ENCODE measurements at regions not wholly inside any gene's neighbourhood (a gene's known extent, or its start where the extent isn't known, plus 50 kb on each side); places are given as distances from the start of the nearest gene placed in this dataset.
"Not testable (repeated sequence)": the region's sequence is repeated elsewhere in the genome, so short reads cannot be mapped to it uniquely, and the experiment has no call there.

DNA sequence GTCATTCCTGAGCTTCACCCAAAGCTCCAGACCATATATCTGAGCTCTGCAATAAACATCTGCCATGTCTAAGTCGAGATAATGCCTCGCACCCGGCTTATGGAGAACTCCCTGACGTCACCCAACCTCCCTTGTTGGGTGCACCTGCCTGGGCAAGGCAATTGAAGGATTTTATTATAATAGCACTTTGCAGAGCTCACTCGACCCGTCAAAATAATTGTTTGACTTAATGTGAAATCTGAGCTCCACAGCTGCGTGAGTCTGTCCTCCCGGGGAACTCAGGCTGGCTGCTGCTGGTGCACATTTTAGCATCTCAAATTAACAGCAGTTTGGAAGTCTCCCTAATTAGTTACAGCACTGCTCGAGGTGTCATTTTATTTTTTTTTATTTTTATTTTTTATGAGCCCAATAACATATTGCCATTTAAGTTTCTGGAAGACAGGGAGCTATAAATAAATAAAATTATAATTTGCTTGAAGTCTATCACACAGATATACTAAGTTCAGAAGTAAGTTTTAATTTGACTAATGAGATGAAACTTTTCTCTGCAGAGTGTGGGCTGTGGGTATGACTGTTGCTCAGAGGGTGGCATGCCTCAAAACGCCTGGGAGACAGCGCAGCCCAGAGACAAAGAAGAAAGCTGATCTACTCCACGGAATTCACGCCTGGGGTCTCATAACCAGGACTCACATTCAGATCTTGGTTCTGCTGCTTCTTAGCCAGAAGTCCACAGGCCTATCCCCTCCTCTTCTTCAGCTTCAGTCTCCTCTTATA lies 401.4 kb upstream of the C16orf82 start:
- DNase-seq: no peak

DNA sequence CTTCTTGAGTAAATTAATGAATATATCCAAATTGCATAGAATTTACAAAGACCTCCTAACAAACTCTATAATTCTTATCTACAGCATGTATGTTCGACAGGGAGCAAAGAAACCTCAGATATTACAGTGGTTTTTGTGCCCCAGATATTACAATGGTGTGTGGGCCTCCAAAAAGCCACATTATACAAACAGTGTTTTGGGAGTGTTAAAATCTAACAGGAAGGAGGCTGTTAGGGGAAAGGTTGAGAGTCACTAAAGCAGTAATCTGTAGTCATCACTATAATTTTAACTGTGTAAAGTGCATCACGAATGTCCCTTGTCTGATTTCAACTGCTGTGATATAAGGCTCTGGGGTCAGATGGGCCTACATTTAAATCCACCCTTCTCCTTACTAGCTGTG lies 400.2 kb upstream of the C16orf82 start:
- DNase-seq: no peak

DNA sequence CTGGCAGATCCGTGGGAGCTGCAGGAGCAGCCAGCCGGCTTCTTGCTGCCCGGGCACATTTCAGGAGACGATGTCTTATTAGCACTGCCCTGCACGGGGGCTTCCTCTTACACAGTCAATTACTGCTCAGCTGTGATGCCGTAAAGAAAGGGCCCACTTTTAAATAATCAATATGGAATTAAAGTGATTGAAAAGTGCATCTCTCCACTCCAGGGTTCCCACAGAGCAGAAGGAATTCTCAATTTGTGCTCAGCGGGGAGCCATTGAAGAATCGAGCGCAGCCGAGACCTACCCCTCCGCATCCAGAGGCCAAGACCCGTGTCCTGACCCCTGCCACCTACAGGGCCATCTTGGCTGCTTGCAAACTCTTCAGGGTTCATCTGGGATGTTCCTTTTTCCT lies 399.4 kb upstream of the C16orf82 start:
- DNase-seq: no peak

DNA sequence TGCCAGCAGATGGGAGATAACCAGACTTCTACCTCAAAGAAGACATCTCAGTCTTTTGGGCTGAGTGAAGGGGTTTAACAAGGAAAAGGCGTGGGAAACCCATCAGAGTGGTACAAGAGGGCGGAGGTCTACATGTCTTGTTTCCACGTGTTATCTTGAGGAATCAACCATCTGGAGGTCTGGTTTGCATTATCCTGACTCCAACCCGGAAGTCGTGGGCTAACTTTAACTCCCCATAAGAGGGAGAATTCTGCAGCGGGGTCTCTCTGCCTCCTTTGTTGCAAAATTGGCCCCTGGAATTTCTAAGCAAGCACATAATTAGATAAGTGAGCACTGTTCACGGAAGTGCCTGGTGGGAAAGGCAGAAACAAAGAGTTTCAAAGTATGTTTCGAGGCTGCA lies 398.7 kb upstream of the C16orf82 start:
- DNase-seq: no peak

DNA sequence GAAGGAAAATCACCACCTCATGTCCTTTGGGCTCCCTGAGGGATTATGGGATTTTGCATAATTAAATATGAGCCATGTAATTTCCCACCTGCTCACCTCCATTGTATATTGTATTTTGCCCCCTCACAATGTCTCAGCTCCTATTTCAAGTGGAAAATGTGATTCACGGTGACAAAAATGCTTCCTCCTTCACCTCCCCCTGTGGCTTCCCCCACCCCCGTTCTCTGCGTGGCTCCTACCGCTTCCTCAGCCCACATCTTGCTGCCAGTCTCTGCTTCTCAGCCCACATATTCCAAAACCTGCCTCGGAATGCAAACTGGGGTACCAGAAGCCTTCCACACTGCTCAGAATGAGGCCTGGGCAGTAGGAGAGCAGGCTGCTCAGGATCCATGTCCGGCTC lies 394.5 kb upstream of the C16orf82 start:
- DNase-seq: no peak

- DNase-seq: no peak
Observed at GRCh38 chr16:26673011-26673410, 393.7 kb upstream of the C16orf82 start.

DNA sequence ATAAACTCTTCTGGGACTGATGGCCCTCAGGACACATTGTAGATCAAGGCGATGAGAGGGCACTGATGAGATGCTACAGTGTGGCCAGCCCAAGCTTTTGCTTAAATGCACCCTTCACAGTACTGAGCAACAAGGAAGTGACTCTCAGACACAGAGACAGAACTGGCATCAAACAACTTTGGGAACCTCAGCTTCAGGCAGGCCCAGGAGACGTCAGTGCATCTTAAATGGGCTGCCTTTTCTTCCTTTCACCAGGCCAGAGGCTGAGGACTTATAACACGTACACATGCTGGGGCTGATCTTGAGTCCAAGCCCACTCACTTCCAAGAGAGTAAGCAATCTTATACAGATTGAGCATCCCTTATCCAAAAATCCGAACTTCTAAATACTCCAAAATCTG lies 386.1 kb upstream of the C16orf82 start:
- no peak for DNase-seq

- DNase-seq: no peak
Observed at GRCh38 chr16:26688105-26688504, 378.6 kb upstream of the C16orf82 start.

- no peak for DNase-seq
Observed at GRCh38 chr16:26688699-26689098, 378.0 kb upstream of the C16orf82 start.

DNA sequence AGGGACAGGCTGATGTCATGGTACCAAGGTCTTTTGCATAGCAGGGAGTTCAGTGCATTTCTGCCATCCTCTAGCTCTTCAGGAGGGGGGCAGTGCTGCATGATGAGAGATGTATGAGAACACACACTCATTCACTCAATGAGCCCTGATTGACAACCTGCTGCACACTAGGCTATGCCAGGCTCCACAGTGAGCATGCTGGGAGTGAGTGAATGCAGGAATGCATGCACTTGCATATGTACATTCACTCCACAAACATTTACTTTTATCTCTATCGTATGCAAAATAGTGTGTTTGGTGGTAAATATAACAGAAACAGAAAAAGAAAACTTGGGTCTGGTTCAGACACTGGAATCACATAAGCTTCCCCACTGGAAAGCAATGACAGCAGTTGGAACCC lies 374.1 kb upstream of the C16orf82 start:
- DNase-seq: no peak

DNA sequence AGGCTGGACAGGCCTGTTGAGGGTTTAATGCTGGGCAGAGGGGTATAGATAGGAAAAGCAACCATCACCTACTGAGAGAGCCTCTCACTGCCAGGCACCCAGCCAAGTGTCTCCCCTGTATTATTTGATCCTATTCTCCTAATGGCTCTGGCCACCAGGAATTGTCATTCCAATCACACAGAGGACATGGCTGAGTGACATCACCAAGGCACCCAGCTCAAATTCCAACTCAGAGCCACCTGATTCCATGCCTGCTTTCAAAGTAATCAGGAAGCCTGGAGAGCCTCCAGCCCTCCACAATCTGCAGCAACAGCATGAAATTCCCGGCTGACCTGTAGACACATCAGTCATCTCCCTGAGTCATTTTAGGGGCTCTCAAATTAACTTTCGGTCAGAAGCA lies 368.9 kb upstream of the C16orf82 start:
- DNase-seq: no peak

- no peak for DNase-seq
Observed at GRCh38 chr16:26700250-26700649, 366.5 kb upstream of the C16orf82 start.

DNA sequence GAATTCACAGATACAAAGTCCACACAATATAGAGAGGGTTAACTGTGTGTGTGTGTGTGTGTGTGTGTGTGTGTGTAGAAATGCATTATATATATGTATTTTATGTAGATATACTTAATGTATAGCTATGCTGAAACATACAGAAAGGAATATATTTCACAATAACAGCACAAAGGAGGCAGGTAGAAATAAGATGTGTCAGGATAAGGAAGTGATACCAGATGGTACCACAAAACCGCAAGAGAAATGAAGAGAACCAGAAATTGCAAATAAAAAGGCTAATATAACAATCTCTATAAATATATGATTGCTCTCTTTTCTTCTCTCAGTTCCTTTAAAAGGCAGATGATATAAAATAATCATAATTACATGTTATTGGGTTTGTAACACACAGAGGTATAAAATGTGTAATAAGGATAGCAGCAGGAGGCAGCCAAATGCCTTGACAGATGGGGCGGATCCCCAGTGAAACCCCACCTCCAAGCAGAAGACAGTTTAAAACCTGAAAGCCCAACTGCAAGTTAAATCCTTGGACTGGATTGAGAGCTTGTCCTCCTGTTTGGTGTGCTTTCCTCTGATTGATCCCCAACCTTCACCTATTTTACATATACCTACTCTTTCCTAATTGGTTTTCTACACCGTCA lies 365.4 kb upstream of the C16orf82 start:
- DNase-seq: no peak

GRCh38 chr16:26705346-26705745 lies 361.4 kb upstream of the C16orf82 start:
- no peak for DNase-seq

- no peak for DNase-seq
Observed at GRCh38 chr16:26708428-26708827, 358.3 kb upstream of the C16orf82 start.

- DNase-seq: no peak
Observed at GRCh38 chr16:26709175-26709574, 357.6 kb upstream of the C16orf82 start.

- DNase-seq: no peak
Observed at GRCh38 chr16:26709754-26710153, 357.0 kb upstream of the C16orf82 start.

GRCh38 chr16:26710450-26710849 lies 356.3 kb upstream of the C16orf82 start:
- no peak for DNase-seq

DNA sequence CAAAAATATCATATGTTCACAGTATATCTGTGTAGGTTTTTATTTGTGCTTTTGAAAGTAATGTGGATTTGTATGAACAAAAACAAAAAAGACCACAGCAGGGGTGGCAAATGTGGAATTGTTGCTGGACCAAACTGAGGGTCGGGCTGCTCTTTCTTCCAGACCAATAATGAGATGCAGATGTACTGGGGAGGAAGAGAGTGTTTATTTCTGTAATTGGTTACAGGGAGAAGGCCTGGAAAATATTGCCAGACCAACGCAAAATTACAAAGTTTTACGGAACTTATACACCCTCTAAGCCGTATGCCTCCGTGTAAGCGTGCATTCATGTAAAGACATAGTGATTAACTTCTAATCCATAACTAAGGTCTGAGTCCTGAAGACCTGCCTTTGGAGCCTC lies 353.9 kb upstream of the C16orf82 start:
- DNase-seq: no peak

- no peak for DNase-seq
Observed at GRCh38 chr16:26715969-26716368, 350.8 kb upstream of the C16orf82 start.

GRCh38 chr16:26717826-26718225 lies 348.9 kb upstream of the C16orf82 start:
- DNase-seq: no peak

GRCh38 chr16:26721290-26721689 lies 345.4 kb upstream of the C16orf82 start:
- DNase-seq: no peak

GRCh38 chr16:26721957-26722356 lies 344.8 kb upstream of the C16orf82 start:
- DNase-seq: not testable (repeated sequence)

DNA sequence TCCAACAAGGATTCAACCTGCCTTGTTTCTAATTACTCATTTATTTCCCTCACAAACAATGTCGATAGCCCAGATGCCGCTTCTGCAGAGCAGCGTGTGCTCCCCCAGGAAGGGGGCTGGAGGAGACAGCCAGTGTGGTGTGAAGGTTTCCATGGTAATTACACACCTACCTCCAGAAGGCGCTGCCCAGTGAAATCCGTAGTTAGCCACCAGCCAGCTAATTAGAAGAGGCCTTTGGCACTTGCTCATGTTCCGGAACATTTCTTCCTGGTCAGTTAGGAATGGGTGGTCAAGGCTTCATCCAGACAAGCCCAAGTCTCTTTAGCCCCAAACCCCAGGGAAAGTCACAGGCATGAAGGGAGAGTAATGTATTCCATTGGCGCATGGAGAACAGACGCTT lies 342.5 kb upstream of the C16orf82 start:
- DNase-seq: no peak

- no peak for DNase-seq
Observed at GRCh38 chr16:26727848-26728247, 338.9 kb upstream of the C16orf82 start.

Data from hematopoietic multipotent progenitor cell treated with erythropoietin and hydrocortisone succinate and interleukin-3 and kit ligand, for 4 days (in vitro differentiated cells).